Esophagus muscularis mucosa (tissue), 4 donors: ENCODE measurements at regions not wholly inside any gene's neighbourhood (a gene's known extent, or its start where the extent isn't known, plus 50 kb on each side); places are given as distances from the start of the nearest gene placed in this dataset.

Experiments used
- DNase-seq: peaks from one replicate; pipeline ENCODE4 v3.0.0-alpha.2; 2017; ENCODE audit errors: extremely low spot score
- H3K27ac ChIP-seq, 4 donors: fragments of 200-600 bp; sonication (generic); replicated peaks in 1 of 4; 1 replicate in 3 of 4; 2 replicates in 1 of 4; pipeline ENCODE4 v1.5.1; 2016 to 2019; ENCODE audit warnings: mild to moderate bottlenecking in 1 of 4
- H3K27me3 ChIP-seq, 4 donors: fragments of 200-600 bp; sonication (generic); one replicate each; pipeline versions ENCODE4 v1.5.1 to v1.6.0; 2016 to 2019
- H3K36me3 ChIP-seq, 4 donors: fragments of 200-600 bp; sonication (generic); one replicate each; pipeline ENCODE4 v1.5.1; 2016 to 2019
- H3K4me1 ChIP-seq, 4 donors: fragments of 200-600 bp; sonication (generic); one replicate each; pipeline ENCODE4 v1.5.1; 2016 to 2019
- H3K4me3 ChIP-seq, 4 donors: fragments of 200-600 bp; sonication (generic); 1 replicate in 2 of 4; 2 replicates in 2 of 4; pipeline ENCODE4 v1.5.1; 2016 to 2019; ENCODE audit warnings: mild to moderate bottlenecking in 4 of 4, moderate library complexity in 1 of 4
- H3K9me3 ChIP-seq, 4 donors: fragments of 200-600 bp; sonication (generic); 1 replicate in 3 of 4; 2 replicates in 1 of 4; pipeline ENCODE4 v1.5.1; 2016 to 2019
- CTCF ChIP-seq, 3 experiments: fragments of 200-600 bp in 2 of 3; fragments of 450-650 bp in 1 of 3; sonication (generic) in 2 of 3; IDR thresholded peaks; one replicate each; pipeline ENCODE4 v1.5.1; 2017 to 2019; ENCODE audit warnings: antibody characterized with exemption in 3 of 3, mild to moderate bottlenecking in 2 of 3, moderate library complexity in 1 of 3
- EP300 ChIP-seq: sonication (generic); formaldehyde crosslinking; IDR thresholded peaks from one replicate; pipeline ENCODE4 v1.6.1; 2017; ENCODE audit warnings: antibody characterized with exemption
- POLR2A ChIP-seq: fragments of 450-650 bp; IDR thresholded peaks from one replicate; pipeline ENCODE4 v1.6.1; 2017; ENCODE audit warnings: antibody characterized with exemption, moderate library complexity, mild to moderate bottlenecking, low read depth
- POLR2AphosphoS5 ChIP-seq, 2 donors: sonication (generic); formaldehyde crosslinking; IDR thresholded peaks; one replicate each; pipeline ENCODE4 v1.6.1; 2017; ENCODE audit warnings: antibody characterized with exemption in 2 of 2
- WGBS: methylation state at CpG from one replicate; pipeline ENCODE4 v1.1.5; 2018; 5-methylcytosine and 5-hydroxymethylcytosine counted together
- intact Hi-C: fragments of 100-400 bp; cut with DNase I; formaldehyde crosslinking; loops from one replicate; pipeline ENCODE4 v1.15.1; 2023

- intact Hi-C loops, result no loop called here
- WGBS, result 82% methylated on average over 14 of the region's 15 CpGs
- Histone ChIP-seq H3K4me1 (no peaks in the 10 kb centered on the region), H3K27ac (no peak overlapping the region), H3K27me3 (peaks cover 0 to 21% (median 0%) of the 10 kb centered on the region in 4 donors), H3K36me3 (no peaks in the 10 kb centered on the region), H3K9me3 (no peaks in the 10 kb centered on the region), H3K4me3 (no peak overlapping the region)
- DNase-seq, result peak; percentile 88
- no peak for TF ChIP-seq POLR2A
Observed at GRCh38 chr19:29323440-29324290, 110.7 kb upstream of the UQCRFS1 start.

DNA sequence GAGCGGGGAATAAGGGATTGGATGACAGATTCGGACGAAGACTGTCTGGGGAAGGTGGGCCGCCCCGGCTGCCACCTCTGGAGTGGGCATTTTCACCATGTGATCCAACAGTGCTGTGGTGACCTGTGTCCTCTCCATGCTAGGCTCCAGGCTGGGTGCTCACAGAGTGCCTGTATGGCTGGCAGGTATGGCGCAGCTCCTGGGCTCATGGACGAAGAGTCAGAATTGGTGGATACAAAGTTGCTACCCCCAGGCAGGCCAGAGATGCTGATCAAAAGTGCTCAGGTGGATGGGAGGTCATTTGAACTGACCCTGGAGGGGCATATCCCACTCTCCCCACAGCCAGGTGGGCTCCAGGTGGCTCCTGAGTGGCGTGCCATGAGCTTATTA is 111.3 kb upstream of the UQCRFS1 start:
- 89% methylated on average over 8 of the region's 8 CpGs for WGBS
- TF ChIP-seq POLR2A (no peak), CTCF (IDR thresholded peaks at IDR 0.05) (no peak), POLR2AphosphoS5 (IDR thresholded peaks at IDR 0.05) (no peak), EP300 (no peak)
- H3K9me3 ChIP-seq, result no peaks in the 10 kb centered on the region
- intact Hi-C loops, result no loop called here
- no peaks in the 10 kb centered on the region for H3K4me1 ChIP-seq
- DNase-seq, result peak; percentile 87
- peaks cover 0 to 15% (median 0%) of the 10 kb centered on the region in 4 donors for H3K27me3 ChIP-seq
- H3K4me3 ChIP-seq, result no peak overlapping the region
- H3K27ac ChIP-seq, result no peak overlapping the region
- no peaks in the 10 kb centered on the region for H3K36me3 ChIP-seq

DNA sequence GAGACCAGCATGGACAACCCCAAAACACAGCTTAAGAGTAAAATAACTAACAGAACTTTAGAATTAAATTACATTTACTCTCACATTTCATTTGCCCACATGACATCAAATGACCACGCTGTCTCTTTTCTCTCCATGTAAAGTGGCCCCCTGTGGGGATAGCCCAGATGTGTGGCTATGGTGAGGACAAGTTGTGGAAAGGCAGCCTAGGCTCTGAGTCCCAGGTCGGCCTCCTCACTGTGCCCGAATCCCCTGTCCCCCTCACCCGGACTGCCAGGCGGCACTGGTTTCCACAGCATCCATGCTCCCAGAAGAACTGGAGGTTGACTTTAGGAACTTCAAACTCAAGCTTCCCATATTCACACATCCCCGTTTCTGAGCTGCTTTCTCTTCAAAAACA is 111.8 kb upstream of the UQCRFS1 start:
- 78% methylated on average over 6 of the region's 6 CpGs for WGBS
- DNase-seq, result peak; percentile 62
- no peak overlapping the region for H3K27ac ChIP-seq

GRCh38 chr19:29325241-29325975 is 112.5 kb upstream of the UQCRFS1 start:
- Histone ChIP-seq H3K4me1 (no peaks in the 10 kb centered on the region), H3K9me3 (no peaks in the 10 kb centered on the region), H3K27ac (no peak overlapping the region), H3K27me3 (peaks cover 0 to 8% (median 0%) of the 10 kb centered on the region in 4 donors), H3K36me3 (no peaks in the 10 kb centered on the region), H3K4me3 (no peak overlapping the region)
- 72% methylated on average over 11 of the region's 11 CpGs for WGBS
- TF ChIP-seq EP300 (no peak), CTCF (IDR thresholded peaks at IDR 0.05) (no peak), POLR2AphosphoS5 (IDR thresholded peaks at IDR 0.05) (no peak), POLR2A (no peak)
- intact Hi-C loops, result no loop called here
- peak; percentile 82 for DNase-seq

More for the DNA sequence above, 111.8 kb upstream of the UQCRFS1 start:
- Histone ChIP-seq H3K9me3 (no peaks in the 10 kb centered on the region), H3K4me1 (no peaks in the 10 kb centered on the region), H3K36me3 (no peaks in the 10 kb centered on the region), H3K27me3 (peaks cover 0 to 10% (median 0%) of the 10 kb centered on the region in 4 donors), H3K4me3 (no peak overlapping the region)
- intact Hi-C loops, result no loop called here
- TF ChIP-seq CTCF (IDR thresholded peaks at IDR 0.05) (no peak), POLR2AphosphoS5 (IDR thresholded peaks at IDR 0.05) (no peak), EP300 (no peak), POLR2A (no peak)

GRCh38 chr19:29326351-29326750 is 113.4 kb upstream of the UQCRFS1 start:
- Histone ChIP-seq H3K4me3 (no peak overlapping the region), H3K9me3 (no peaks in the 10 kb centered on the region), H3K27ac (no peak overlapping the region), H3K27me3 (peaks cover 0 to 11% (median 0%) of the 10 kb centered on the region in 4 donors), H3K4me1 (no peaks in the 10 kb centered on the region), H3K36me3 (no peaks in the 10 kb centered on the region)
- no peak for TF ChIP-seq EP300
- no peak for TF ChIP-seq CTCF (IDR thresholded peaks at IDR 0.05)
- TF ChIP-seq POLR2A, result no peak
- TF ChIP-seq POLR2AphosphoS5 (IDR thresholded peaks at IDR 0.05), result no peak
- DNase-seq, result peak; percentile 26
- 71% methylated on average over 4 of the region's 4 CpGs for WGBS
- intact Hi-C loops, result no loop called here
